ENCODE measurements at regions not wholly inside any gene's neighbourhood (a gene's known extent, or its start where the extent isn't known, plus 50 kb on each side); places are given as distances from the start of the nearest gene placed in this dataset.

DNA sequence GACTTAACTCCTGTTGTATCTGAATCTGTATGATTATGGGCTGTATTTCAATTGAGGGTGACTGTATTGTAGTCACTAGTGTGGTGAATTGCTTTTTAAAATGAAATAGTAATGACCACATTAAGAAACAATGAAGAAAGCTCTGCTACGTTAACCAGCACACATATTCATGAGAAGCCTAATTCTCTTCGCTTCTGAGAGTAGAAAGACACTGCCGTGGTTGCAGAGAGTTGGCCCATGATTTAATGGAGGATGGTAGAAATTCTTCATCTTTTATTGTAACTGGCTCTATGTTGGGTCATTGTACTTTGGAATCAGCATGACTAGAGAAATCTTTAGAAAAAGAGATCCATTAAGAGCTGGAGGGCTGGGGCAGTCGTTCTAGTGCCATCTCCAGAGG is 451.5 kb downstream of the PCDH17 start:
- DNase-seq (no peak), ATAC-seq (no peak)
- Histone ChIP-seq H3K27me3 (no peaks in the 10 kb centered on the region), H3K27ac (no peak overlapping the region), H3K4me1 (no peaks in the 10 kb centered on the region), H3K9me3 (no peaks in the 10 kb centered on the region), H3K4me3 (no peak overlapping the region), H3K36me3 (replicated peaks in 1 of 2; ENCODE audit: insufficient read depth in 1 of 2, low read depth in 2 of 2) (no peaks in the 10 kb centered on the region)
- WGBS, 2 donors: 61 to 70% methylated on average over 4 of the region's 4 CpGs
- TF ChIP-seq POLR2A (IDR thresholded peaks at IDR 0.05) (no peak), CTCF (IDR thresholded peaks at IDR 0.05) (no peak)
- intact Hi-C loops (cut with DNase I): no loop called here

DNA sequence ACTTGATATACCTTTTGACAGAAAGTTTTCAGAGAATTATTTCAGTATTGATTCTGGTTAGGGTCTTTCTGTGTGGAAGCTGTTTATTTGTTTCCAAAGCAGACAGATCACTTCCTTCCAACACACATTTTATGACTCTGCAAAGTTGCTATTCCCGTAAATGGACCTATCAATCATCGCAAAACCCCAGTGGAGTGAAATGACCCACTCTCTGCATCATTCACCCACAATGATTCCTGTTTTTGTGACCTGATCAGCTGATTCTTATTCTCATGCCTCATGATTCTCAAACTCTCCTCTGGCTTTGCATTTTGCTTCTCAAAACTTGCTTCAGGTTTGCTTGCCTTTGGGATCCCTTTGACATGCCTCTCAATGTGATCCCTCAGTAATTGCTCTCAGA is 453.7 kb downstream of the PCDH17 start:
- no peak for ATAC-seq
- Histone ChIP-seq H3K27ac (no peak overlapping the region), H3K9me3 (no peaks in the 10 kb centered on the region), H3K27me3 (no peaks in the 10 kb centered on the region), H3K4me3 (no peak overlapping the region), H3K4me1 (no peaks in the 10 kb centered on the region), H3K36me3 (replicated peaks in 1 of 2; ENCODE audit: insufficient read depth in 1 of 2, low read depth in 2 of 2) (no peaks in the 10 kb centered on the region)
- no peak for TF ChIP-seq POLR2A (IDR thresholded peaks at IDR 0.05)
- TF ChIP-seq CTCF (IDR thresholded peaks at IDR 0.05): no peak
- intact Hi-C loops (cut with DNase I): no loop called here
- WGBS, 2 donors: 65 to 74% methylated on average over 2 of the region's 2 CpGs
- no peak for DNase-seq

DNA sequence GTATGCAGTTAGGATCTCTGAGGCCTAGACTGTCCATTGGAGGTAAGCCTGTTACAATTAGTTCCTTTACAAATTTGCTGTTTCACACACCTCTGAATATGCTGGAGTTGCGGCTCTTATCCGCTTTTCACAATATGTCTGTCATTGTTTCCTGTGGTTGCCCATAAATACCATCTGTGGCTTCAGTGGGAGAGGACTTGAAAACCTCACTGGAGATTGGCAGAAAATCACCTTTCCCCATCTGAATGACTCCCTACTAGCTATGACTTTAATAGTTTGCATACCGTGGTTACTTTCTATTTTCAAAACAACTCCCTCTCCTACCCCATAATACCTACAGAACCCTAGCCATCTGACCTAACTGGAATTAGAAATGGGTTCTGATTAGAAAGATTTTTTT is 454.3 kb downstream of the PCDH17 start:
- DNase-seq: no peak
- no peak overlapping the region for H3K4me3 ChIP-seq
- intact Hi-C loops (cut with DNase I): no loop called here
- no peaks in the 10 kb centered on the region for H3K4me1 ChIP-seq
- 71 to 90% methylated on average over 3 of the region's 3 CpGs for WGBS, 2 donors
- H3K36me3 ChIP-seq (replicated peaks in 1 of 2; ENCODE audit: insufficient read depth in 1 of 2, low read depth in 2 of 2): no peaks in the 10 kb centered on the region
- ATAC-seq: no peak
- no peak overlapping the region for H3K27ac ChIP-seq
- H3K9me3 ChIP-seq: no peaks in the 10 kb centered on the region
- TF ChIP-seq CTCF (IDR thresholded peaks at IDR 0.05) (no peak), POLR2A (IDR thresholded peaks at IDR 0.05) (no peak)
- H3K27me3 ChIP-seq: no peaks in the 10 kb centered on the region

DNA sequence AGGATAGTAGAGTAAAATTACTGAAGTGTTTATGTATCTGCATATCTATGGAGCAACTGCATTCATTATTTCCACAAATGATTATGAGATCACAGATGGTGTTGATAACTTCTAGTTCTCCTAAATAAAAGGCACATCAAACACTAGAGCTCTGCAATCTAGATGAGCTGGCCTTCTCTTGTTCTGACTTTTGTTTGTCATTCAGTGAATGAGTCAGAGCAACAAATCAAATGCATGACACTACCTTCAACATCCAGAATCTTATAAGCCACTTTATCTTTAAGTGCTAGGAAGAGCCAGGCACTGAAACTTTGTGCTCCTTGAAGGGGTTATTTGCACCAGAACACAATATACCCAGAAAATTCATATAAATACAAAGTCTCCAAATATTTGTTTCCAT is 456.0 kb downstream of the PCDH17 start:
- Histone ChIP-seq H3K36me3 (replicated peaks in 1 of 2; ENCODE audit: insufficient read depth in 1 of 2, low read depth in 2 of 2) (no peaks in the 10 kb centered on the region), H3K4me1 (no peaks in the 10 kb centered on the region), H3K9me3 (no peaks in the 10 kb centered on the region), H3K27me3 (no peaks in the 10 kb centered on the region), H3K27ac (no peak overlapping the region), H3K4me3 (no peak overlapping the region)
- intact Hi-C loops (cut with DNase I): no loop called here
- TF ChIP-seq CTCF (IDR thresholded peaks at IDR 0.05) (no peak), POLR2A (IDR thresholded peaks at IDR 0.05) (no peak)
- DNase-seq (no peak), ATAC-seq (no peak)

- intact Hi-C loops (cut with DNase I): no loop called here
- no peaks in the 10 kb centered on the region for H3K27me3 ChIP-seq
- H3K4me1 ChIP-seq: no peaks in the 10 kb centered on the region
- no peak overlapping the region for H3K4me3 ChIP-seq
- no peak overlapping the region for H3K27ac ChIP-seq
- DNase-seq: no peak
- TF ChIP-seq CTCF (IDR thresholded peaks at IDR 0.05) (no peak), POLR2A (IDR thresholded peaks at IDR 0.05) (no peak)
- H3K9me3 ChIP-seq: no peaks in the 10 kb centered on the region
- H3K36me3 ChIP-seq (replicated peaks in 1 of 2; ENCODE audit: insufficient read depth in 1 of 2, low read depth in 2 of 2): no peaks in the 10 kb centered on the region
- ATAC-seq: no peak
Observed at GRCh38 chr13:58093394-58093793, 461.9 kb downstream of the PCDH17 start.
